IMR-90 (cell line): ENCODE measurements at regions not wholly inside any gene's neighbourhood (a gene's known extent, or its start where the extent isn't known, plus 50 kb on each side); places are given as distances from the start of the nearest gene placed in this dataset.

Experiments
- CTCF ChIP-seq: conservative IDR thresholded peaks from 2 replicates; pipeline ENCODE4 v1.5.1; 2012; ENCODE audit warnings: mild to moderate bottlenecking, low read depth, low read length, improper control_type of control experiment
- FOS ChIP-seq: fragments of 150-350 bp; IDR thresholded peaks from 2 replicates; pipeline ENCODE4 v1.6.1; 2016; ENCODE audit warnings: low read depth, low read length
- POLR2A ChIP-seq: IDR thresholded peaks from 2 replicates; pipeline ENCODE4 v1.6.1; 2012; ENCODE audit warnings: mild to moderate bottlenecking, low read depth, low read length
- RCOR1 ChIP-seq: IDR thresholded peaks from 2 replicates; pipeline ENCODE4 v1.6.1; 2012; ENCODE audit warnings: mild to moderate bottlenecking, low read length, improper control_type of control experiment; ENCODE audit not compliant: insufficient replicate concordance

GRCh38 chr9:102069969-102070368 is 331.5 kb upstream of the GRIN3A start:
- no peak for TF ChIP-seq CTCF
- TF ChIP-seq FOS: no peak
- TF ChIP-seq RCOR1: no peak
- no peak for TF ChIP-seq POLR2A
